ENCODE measurements at regions not wholly inside any gene's neighbourhood (a gene's known extent, or its start where the extent isn't known, plus 50 kb on each side); places are given as distances from the start of the nearest gene placed in this dataset.
"Not testable (repeated sequence)": the region's sequence is repeated elsewhere in the genome, so short reads cannot be mapped to it uniquely, and the experiment has no call there.

DNA sequence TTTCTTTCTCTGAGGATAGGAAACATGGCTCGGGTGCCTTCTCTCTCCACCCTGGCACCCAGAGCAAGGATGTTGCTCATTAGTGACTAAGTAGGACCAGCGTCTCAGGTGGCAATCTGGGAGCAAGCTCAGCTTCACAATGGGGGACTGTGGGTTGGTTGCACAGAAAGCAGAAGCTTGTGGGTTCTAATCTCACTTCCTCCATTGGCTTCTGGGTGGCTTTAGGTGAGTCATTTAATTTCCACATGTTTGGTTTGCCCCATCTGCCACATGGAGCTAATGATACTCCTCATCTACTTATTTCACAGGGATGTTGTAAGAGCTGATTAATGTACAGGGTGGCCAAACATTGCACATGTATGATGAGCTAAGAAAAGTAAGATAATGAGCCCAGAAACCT lies 54.8 kb upstream of the AKIRIN2 start:
- no peak overlapping the region for H3K27ac ChIP-seq
- TF ChIP-seq, protein P1, sequence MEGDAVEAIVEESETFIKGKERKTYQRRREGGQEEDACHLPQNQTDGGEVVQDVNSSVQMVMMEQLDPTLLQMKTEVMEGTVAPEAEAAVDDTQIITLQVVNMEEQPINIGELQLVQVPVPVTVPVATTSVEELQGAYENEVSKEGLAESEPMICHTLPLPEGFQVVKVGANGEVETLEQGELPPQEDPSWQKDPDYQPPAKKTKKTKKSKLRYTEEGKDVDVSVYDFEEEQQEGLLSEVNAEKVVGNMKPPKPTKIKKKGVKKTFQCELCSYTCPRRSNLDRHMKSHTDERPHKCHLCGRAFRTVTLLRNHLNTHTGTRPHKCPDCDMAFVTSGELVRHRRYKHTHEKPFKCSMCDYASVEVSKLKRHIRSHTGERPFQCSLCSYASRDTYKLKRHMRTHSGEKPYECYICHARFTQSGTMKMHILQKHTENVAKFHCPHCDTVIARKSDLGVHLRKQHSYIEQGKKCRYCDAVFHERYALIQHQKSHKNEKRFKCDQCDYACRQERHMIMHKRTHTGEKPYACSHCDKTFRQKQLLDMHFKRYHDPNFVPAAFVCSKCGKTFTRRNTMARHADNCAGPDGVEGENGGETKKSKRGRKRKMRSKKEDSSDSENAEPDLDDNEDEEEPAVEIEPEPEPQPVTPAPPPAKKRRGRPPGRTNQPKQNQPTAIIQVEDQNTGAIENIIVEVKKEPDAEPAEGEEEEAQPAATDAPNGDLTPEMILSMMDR (conservative IDR thresholded peaks at IDR 0.05) = no peak
- no peak for TF ChIP-seq ZFX (IDR thresholded peaks at IDR 0.05)

DNA sequence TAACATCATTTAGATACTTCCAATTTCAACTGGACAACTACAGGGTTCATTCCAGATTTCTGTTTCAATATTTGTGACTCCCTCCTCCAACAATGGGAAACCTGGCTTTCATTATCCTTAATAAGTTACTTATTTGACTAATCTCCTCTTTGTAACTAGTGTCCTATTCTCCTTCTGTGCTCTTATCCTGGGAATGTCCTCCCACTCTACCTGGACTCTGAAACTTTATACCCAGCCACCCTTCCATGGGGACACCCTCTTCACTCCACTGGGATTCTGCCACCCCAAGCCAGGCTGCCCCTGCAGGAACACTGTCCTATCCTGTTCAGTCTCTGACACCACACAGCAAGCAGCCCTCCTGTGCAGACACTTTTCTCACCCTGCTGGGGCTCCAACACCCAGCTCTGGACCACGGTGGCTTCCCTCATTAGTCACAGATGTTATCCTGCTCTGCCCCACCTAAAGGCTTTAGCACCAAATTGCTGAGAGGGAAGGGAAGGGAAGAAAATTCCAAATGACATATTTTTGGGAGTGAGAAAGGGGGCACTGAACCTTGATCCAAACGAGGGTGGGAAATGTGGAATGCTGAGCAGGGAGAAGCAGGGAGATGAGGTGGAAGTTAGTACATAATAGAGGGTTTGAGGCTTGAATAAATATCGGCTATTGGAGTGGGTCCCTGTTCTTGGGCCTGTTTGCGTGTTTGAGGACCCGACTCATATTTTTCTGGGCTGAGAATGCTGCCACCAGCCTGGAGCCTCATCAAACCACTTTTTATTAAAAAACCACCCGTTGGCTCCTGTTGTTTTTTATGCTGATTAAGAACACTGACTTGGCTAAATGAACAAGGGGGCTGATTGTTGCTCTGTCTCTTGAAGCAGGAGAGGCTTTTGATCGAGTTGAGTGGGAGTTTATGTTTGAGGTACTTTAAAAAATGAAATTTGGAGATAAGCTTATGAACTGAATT lies 54.0 kb upstream of the AKIRIN2 start:
- TF ChIP-seq, protein P1 (conservative IDR thresholded peaks at IDR 0.05) = no peak
- TF ChIP-seq ZFX (IDR thresholded peaks at IDR 0.05) = no peak
- H3K27ac ChIP-seq = no peak overlapping the region

GRCh38 chr6:87754828-87755227 lies 52.8 kb upstream of the AKIRIN2 start:
- H3K27ac ChIP-seq = no peak overlapping the region
- TF ChIP-seq, protein P1 (conservative IDR thresholded peaks at IDR 0.05) = no peak
- no peak for TF ChIP-seq ZFX (IDR thresholded peaks at IDR 0.05)

DNA sequence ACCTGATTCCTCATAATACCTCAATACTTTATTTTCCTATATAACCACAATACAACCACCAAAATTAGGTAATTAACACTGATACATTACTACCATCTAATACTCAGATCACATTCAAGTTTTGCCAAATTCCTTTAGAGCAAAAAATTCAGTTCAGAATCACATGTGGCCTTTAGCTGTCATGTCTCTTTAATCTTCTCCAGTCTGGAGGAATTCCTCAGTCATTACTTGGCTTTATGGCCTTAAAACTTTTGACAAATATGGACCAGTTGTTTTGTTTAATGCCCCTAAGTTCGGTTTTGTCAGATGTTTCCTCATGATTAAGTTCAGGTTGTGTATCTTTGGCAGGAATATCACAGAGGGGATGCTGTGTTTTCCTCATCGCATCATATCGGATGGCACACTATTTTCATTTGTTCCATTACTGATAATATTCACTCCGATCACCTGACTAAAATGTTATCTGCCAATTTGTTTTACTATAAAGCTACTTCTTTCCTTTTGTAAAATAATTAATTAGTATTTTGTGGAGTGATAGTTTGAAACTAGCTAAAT lies 51.2 kb upstream of the AKIRIN2 start:
- no peak for TF ChIP-seq ZFX (IDR thresholded peaks at IDR 0.05)
- TF ChIP-seq, protein P1 (conservative IDR thresholded peaks at IDR 0.05) = no peak
- no peak overlapping the region for H3K27ac ChIP-seq

DNA sequence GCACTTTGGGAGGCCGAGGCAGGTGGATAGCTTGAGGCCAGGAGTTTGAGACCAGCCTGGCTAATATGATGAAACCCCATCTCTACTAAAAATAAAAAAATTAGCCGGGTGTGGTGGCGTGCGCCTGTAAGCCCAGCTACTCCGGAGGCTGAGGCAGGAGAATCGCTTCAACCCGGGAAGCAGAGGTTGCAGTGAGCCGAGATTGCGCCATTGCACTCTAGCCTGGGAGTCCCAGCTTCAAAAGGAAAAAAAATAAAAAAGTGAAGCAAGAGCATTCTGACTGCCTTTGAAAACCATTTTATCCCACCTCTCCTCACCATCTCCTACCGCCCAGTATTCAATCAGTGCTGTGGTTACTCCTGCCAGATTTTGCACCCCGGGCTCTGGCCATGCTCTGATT lies 50.5 kb upstream of the AKIRIN2 start:
- H3K27ac ChIP-seq = not testable (repeated sequence)
